ENCODE measurements at regions not wholly inside any gene's neighbourhood (a gene's known extent, or its start where the extent isn't known, plus 50 kb on each side); places are given as distances from the start of the nearest gene placed in this dataset.

GRCh38 chr2:235223011-235223410, 270.8 kb upstream of the AGAP1 start:
- no peak overlapping the region for H3K18ac ChIP-seq (ENCODE audit: extremely low read depth, low read length)
- no peak overlapping the region for H3K4ac ChIP-seq (replicated peaks; ENCODE audit: insufficient read length, low read depth, low read length)
- no peak overlapping the region for H3K56ac ChIP-seq (replicated peaks; ENCODE audit: insufficient read length, low read depth, low read length)
- no peak overlapping the region for H3K4me2 ChIP-seq (ENCODE audit: insufficient read depth in 1 of 2, low read depth in 2 of 2, low read length in 2 of 2)
- H2AFZ ChIP-seq (ENCODE audit: low read length): no peak overlapping the region
- H3K23ac ChIP-seq (ENCODE audit: insufficient read length): no peak overlapping the region
- H3K79me1 ChIP-seq (ENCODE audit: low read depth, low read length): no peaks in the 10 kb centered on the region
- H3K27ac ChIP-seq (ENCODE audit: low read depth, low read length): no peak overlapping the region
- no peak for DNase-seq (ENCODE audit: low read depth in 1 of 2, low spot score in 2 of 2)
- no peak overlapping the region for H2BK12ac ChIP-seq (ENCODE audit: low read depth, low read length)
- H3K27me3 ChIP-seq (replicated peaks in 1 of 4; ENCODE audit: control insufficient read depth in 3 of 4, extremely low read depth in 1 of 4, insufficient read depth in 3 of 4, low read length in 3 of 4): no peaks in the 10 kb centered on the region
- H4K5ac ChIP-seq (ENCODE audit: insufficient read length, low read depth, low read length): no peak overlapping the region
- no peak overlapping the region for H4K91ac ChIP-seq (replicated peaks; ENCODE audit: insufficient read length, low read length)
- H2BK15ac ChIP-seq (ENCODE audit: low read length): no peak overlapping the region
- no peak for FAIRE-seq
- TF ChIP-seq BRCA1 (IDR thresholded peaks at IDR 0.05; ENCODE audit: low read depth, low read length) (no peak), SIN3A (conservative IDR thresholded peaks at IDR 0.05 in 1 of 2, IDR thresholded peaks at IDR 0.05 in 1 of 2; ENCODE audit: low read depth in 1 of 2, low read length in 2 of 2) (no peak), ZNF274 (IDR thresholded peaks at IDR 0.05; ENCODE audit: borderline replicate concordance, extremely low read depth, low read length) (no peak), CBX8 (IDR thresholded peaks at IDR 0.05; ENCODE audit: borderline replicate concordance, low read depth, low read length) (no peak), SIX5 (IDR thresholded peaks at IDR 0.05; ENCODE audit: low read depth, low read length) (no peak), TCF12 (IDR thresholded peaks at IDR 0.05; ENCODE audit: low read depth, low read length) (no peak), JUN (IDR thresholded peaks at IDR 0.05; ENCODE audit: low read depth, low read length) (no peak), HDAC2 (IDR thresholded peaks at IDR 0.05; ENCODE audit: borderline replicate concordance in 1 of 2, low read depth in 2 of 2, low read length in 2 of 2) (no peak), GABPA (IDR thresholded peaks at IDR 0.05; ENCODE audit: borderline replicate concordance, insufficient read depth, low read length) (no peak)
- TF ChIP-seq, protein P1, sequence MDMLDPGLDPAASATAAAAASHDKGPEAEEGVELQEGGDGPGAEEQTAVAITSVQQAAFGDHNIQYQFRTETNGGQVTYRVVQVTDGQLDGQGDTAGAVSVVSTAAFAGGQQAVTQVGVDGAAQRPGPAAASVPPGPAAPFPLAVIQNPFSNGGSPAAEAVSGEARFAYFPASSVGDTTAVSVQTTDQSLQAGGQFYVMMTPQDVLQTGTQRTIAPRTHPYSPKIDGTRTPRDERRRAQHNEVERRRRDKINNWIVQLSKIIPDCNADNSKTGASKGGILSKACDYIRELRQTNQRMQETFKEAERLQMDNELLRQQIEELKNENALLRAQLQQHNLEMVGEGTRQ (IDR thresholded peaks at IDR 0.05; ENCODE audit: low read length): no peak
- H4K20me1 ChIP-seq (replicated peaks in 1 of 2; ENCODE audit: control insufficient read depth in 1 of 2, insufficient read depth in 2 of 2, low read length in 2 of 2): no peaks in the 10 kb centered on the region
- H3K36me3 ChIP-seq (ENCODE audit: control insufficient read depth in 2 of 4, insufficient read depth in 4 of 4, low read length in 3 of 4): no peaks in the 10 kb centered on the region
- H3K4me3 ChIP-seq (ENCODE audit: extremely low read depth in 1 of 4, insufficient read depth in 2 of 4, low read depth in 3 of 4, low read length in 4 of 4): no peak overlapping the region
- H3K14ac ChIP-seq (ENCODE audit: insufficient read length): no peak overlapping the region
- ChIA-PET POLR2A (ENCODE audit: partially characterized antibody) (no interaction called here), CTCF (ENCODE audit: partially characterized antibody) (no interaction called here)
- no peak overlapping the region for H2BK20ac ChIP-seq (ENCODE audit: low read length)
- H4K8ac ChIP-seq (ENCODE audit: extremely low read depth, insufficient read depth, low read length): no peak overlapping the region
- no peak overlapping the region for H2AK5ac ChIP-seq (ENCODE audit: low read depth, low read length)
- no peak overlapping the region for H2BK5ac ChIP-seq (ENCODE audit: low read depth, low read length)
- no peak overlapping the region for H2BK120ac ChIP-seq (replicated peaks; ENCODE audit: low read depth, low read length)
- H3K79me2 ChIP-seq (ENCODE audit: control insufficient read depth in 1 of 2, insufficient read depth in 2 of 2, low read length in 2 of 2): no peaks in the 10 kb centered on the region
- no peaks in the 10 kb centered on the region for H3K23me2 ChIP-seq (ENCODE audit: low read depth, low read length)
- no peaks in the 10 kb centered on the region for H3K4me1 ChIP-seq (replicated peaks in 1 of 4; ENCODE audit: control insufficient read depth in 3 of 4, insufficient read depth in 4 of 4, low read length in 3 of 4)
- H3K9me3 ChIP-seq (ENCODE audit: insufficient read depth in 2 of 2, low read depth in 1 of 2, low read length in 1 of 2): no peaks in the 10 kb centered on the region
- no peak overlapping the region for H3K9ac ChIP-seq (replicated peaks in 1 of 4; ENCODE audit: extremely low read depth in 1 of 4, low read depth in 3 of 4, low read length in 3 of 4)
